ENCODE measurements at regions not wholly inside any gene's neighbourhood (a gene's known extent, or its start where the extent isn't known, plus 50 kb on each side); places are given as distances from the start of the nearest gene placed in this dataset.

DNA sequence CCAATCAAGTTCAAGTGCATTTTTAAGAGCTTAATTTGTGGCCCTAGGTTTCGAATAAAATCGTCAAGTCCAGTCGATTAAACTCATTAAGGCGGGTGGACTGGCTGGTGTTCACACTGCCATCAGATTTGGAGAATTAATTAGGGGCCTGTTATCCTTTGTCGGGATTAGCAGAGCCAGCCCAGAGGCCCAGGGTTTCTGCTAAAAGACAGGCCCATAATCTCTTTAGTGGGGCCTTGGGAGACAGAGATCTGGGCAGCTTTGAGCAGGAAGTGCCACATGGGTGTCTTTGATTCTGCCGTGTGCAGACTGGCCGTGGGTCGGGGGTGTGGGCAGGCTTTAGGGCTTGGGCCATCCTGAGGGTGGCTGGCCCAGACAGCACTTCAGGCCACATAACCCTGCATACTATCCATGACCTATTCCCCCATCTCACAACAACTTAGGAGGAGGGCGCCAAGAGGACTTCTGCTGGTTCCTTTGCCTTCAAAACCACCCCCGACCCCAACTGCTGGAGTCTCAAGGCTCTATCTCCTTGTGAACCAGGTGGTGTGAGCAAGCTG, 94.7 kb downstream of the PLXNA1 start:
- 48% methylated on average over 6 of the region's 10 CpGs for WGBS (ENCODE audit: low lambda C conversion rate)
- CTCF ChIA-PET (ENCODE audit: low intra/inter-chr PET ratio, low total read pairs) = no interaction called here

More for the DNA sequence above, 94.7 kb downstream of the PLXNA1 start:
- peaks cover 7 to 50% of the 10 kb centered on the region in 2 experiments; a peak in 4 of 5 replicates for H3K27me3 ChIP-seq (ENCODE audit: control insufficient read depth in 1 of 2, insufficient read depth in 2 of 2, low read length in 2 of 2)
- no peak overlapping the region for H3K9ac ChIP-seq (ENCODE audit: insufficient read depth, low read depth, low read length)
- no peaks in the 10 kb centered on the region for H3K36me3 ChIP-seq (replicated peaks in 1 of 2; ENCODE audit: control insufficient read depth in 1 of 2, insufficient read depth in 2 of 2, low read length in 2 of 2)
- no peak overlapping the region for H3K4me2 ChIP-seq (ENCODE audit: low read depth, low read length)
- DNase-seq (ENCODE audit: low spot score) = no peak
- TF ChIP-seq FOXO4 (CRISPR knock-in tag; conservative IDR thresholded peaks at IDR 0.05) (no peak), FIP1L1 (IDR thresholded peaks at IDR 0.05; ENCODE audit: borderline replicate concordance, insufficient read depth, low read depth, low read length) (no peak), NFRKB (IDR thresholded peaks at IDR 0.05) (no peak), MTA3 (CRISPR knock-in tag; IDR thresholded peaks at IDR 0.05) (no peak), ZNF432 (CRISPR knock-in tag; IDR thresholded peaks at IDR 0.05; ENCODE audit: borderline replicate concordance) (no peak), ATF5 (CRISPR knock-in tag; IDR thresholded peaks at IDR 0.05; ENCODE audit: low read depth) (no peak), ZNF44 (CRISPR knock-in tag; IDR thresholded peaks at IDR 0.05) (no peak), SYNCRIP (IDR thresholded peaks at IDR 0.05; ENCODE audit: insufficient read depth, low read depth, low read length) (no peak), PHF20 (CRISPR knock-in tag; IDR thresholded peaks at IDR 0.05) (no peak), IRF1 (CRISPR knock-in tag; IDR thresholded peaks at IDR 0.05; ENCODE audit: low read depth) (no peak), ETV6 (CRISPR knock-in tag; conservative IDR thresholded peaks at IDR 0.05) (no peak), ZNF138 (CRISPR knock-in tag; IDR thresholded peaks at IDR 0.05; ENCODE audit: low read depth) (no peak)
- TF ChIP-seq, protein P1, sequence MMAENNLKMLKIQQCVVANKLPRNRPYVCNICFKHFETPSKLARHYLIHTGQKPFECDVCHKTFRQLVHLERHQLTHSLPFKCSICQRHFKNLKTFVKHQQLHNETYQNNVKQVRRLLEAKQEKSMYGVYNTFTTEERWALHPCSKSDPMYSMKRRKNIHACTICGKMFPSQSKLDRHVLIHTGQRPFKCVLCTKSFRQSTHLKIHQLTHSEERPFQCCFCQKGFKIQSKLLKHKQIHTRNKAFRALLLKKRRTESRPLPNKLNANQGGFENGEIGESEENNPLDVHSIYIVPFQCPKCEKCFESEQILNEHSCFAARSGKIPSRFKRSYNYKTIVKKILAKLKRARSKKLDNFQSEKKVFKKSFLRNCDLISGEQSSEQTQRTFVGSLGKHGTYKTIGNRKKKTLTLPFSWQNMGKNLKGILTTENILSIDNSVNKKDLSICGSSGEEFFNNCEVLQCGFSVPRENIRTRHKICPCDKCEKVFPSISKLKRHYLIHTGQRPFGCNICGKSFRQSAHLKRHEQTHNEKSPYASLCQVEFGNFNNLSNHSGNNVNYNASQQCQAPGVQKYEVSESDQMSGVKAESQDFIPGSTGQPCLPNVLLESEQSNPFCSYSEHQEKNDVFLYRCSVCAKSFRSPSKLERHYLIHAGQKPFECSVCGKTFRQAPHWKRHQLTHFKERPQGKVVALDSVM (CRISPR knock-in tag; IDR thresholded peaks at IDR 0.05) = no peak
- TF ChIP-seq, protein P2, sequence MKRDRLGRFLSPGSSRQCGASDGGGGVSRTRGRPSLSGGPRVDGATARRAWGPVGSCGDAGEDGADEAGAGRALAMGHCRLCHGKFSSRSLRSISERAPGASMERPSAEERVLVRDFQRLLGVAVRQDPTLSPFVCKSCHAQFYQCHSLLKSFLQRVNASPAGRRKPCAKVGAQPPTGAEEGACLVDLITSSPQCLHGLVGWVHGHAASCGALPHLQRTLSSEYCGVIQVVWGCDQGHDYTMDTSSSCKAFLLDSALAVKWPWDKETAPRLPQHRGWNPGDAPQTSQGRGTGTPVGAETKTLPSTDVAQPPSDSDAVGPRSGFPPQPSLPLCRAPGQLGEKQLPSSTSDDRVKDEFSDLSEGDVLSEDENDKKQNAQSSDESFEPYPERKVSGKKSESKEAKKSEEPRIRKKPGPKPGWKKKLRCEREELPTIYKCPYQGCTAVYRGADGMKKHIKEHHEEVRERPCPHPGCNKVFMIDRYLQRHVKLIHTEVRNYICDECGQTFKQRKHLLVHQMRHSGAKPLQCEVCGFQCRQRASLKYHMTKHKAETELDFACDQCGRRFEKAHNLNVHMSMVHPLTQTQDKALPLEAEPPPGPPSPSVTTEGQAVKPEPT (CRISPR knock-in tag; IDR thresholded peaks at IDR 0.05; ENCODE audit: low read depth) = no peak
- TF ChIP-seq, protein P3, sequence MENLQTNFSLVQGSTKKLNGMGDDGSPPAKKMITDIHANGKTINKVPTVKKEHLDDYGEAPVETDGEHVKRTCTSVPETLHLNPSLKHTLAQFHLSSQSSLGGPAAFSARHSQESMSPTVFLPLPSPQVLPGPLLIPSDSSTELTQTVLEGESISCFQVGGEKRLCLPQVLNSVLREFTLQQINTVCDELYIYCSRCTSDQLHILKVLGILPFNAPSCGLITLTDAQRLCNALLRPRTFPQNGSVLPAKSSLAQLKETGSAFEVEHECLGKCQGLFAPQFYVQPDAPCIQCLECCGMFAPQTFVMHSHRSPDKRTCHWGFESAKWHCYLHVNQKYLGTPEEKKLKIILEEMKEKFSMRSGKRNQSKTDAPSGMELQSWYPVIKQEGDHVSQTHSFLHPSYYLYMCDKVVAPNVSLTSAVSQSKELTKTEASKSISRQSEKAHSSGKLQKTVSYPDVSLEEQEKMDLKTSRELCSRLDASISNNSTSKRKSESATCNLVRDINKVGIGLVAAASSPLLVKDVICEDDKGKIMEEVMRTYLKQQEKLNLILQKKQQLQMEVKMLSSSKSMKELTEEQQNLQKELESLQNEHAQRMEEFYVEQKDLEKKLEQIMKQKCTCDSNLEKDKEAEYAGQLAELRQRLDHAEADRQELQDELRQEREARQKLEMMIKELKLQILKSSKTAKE (CRISPR knock-in tag; IDR thresholded peaks at IDR 0.05; ENCODE audit: borderline replicate concordance) = no peak
- no peak for ATAC-seq
- no peak overlapping the region for H3K27ac ChIP-seq (ENCODE audit: extremely low read length, insufficient read depth, low read length)
- no peaks in the 10 kb centered on the region for H3K79me2 ChIP-seq (ENCODE audit: insufficient read depth, low read length)
- H3K4me3 ChIP-seq (replicated peaks in 1 of 3; ENCODE audit: insufficient read depth in 1 of 3, low read depth in 2 of 3, low read length in 3 of 3) = no peak overlapping the region
- H3K9me3 ChIP-seq (ENCODE audit: low read length) = no peaks in the 10 kb centered on the region
- H4K20me1 ChIP-seq (ENCODE audit: insufficient read depth, low read length) = no peaks in the 10 kb centered on the region
- no peaks in the 10 kb centered on the region for H3K4me1 ChIP-seq (ENCODE audit: insufficient read depth, low read length)
- H2AFZ ChIP-seq (ENCODE audit: low read length) = no peak overlapping the region
- no peak for FAIRE-seq
- intact Hi-C loops (cut with micrococcal nuclease; ENCODE audit: unreplicated experiment) (no loop called here), in situ Hi-C loops (cut with HindIII; ENCODE audit: extremely low pct_ligation_motif_present, low pct_unique_long_range_greater_than_20kb) (no loop called here)
- POLR2A ChIA-PET = no interaction called here
- BruUV-seq (replicated peaks) = no TSS peak
